HepG2 (cell line): ENCODE measurements at regions not wholly inside any gene's neighbourhood (a gene's known extent, or its start where the extent isn't known, plus 50 kb on each side); places are given as distances from the start of the nearest gene placed in this dataset.
A peak's percentile ranks its signal among the peaks of the same experiment; 100 is the strongest.

Source experiments
- ATAC-seq: fragments of 200-7000 bp; cut with Tn5 transposase; 3 replicates; pipeline ENCODE4 v1.9.1; 2020; ENCODE audit warnings: mild to moderate bottlenecking, moderate library complexity
- BruUV-seq: library from RNA; stranded (reverse); fragments of 400-500 nt; replicated peaks from 2 replicates; lab custom pipeline; 2021; lab: Mats Ljungman, UMichigan
- CTCF ChIA-PET: fragments of 300-600 bp; formaldehyde crosslinking; extraction: SDS; loops from one replicate; lab custom pipeline; 2021; ENCODE audit warnings: low total read pairs, inconsistent platforms, low intra/inter-chr PET ratio; lab: Yijun Ruan, JAX
- POLR2A ChIA-PET: fragments of 350-600 bp; sonication (Branson Sonifier 250); formaldehyde crosslinking; loops from one replicate; lab custom pipeline; 2020; ENCODE audit warnings: antibody characterized with exemption, inconsistent platforms; lab: Yijun Ruan, JAX
- DNase-seq: peaks from one replicate; pipeline ENCODE4 v3.0.0-alpha.2; 2015; ENCODE audit warnings: low spot score
- FAIRE-seq: peaks from 3 replicates; lab custom pipeline; 2011; peaks lifted over from hg19 to GRCh38; lab: Jason Lieb, UNC
- H2AFZ ChIP-seq: one replicate; pipeline ENCODE4 v1.6.1; 2011; ENCODE audit warnings: low read length, inconsistent platforms
- H3K27ac ChIP-seq: fragments of 300-600 bp; 3 replicates; pipeline ENCODE4 v1.8.0; 2011; ENCODE audit warnings: mixed run types, mild to moderate bottlenecking, mixed read lengths, low read length, inconsistent platforms; ENCODE audit not compliant: insufficient read depth; ENCODE audit errors: extremely low read length
- H3K27me3 ChIP-seq, 2 experiments: fragments of 200-600 bp in 1 of 2; 2 replicates in 1 of 2; 3 replicates in 1 of 2; pipeline versions ENCODE4 v1.6.0 to v1.8.0; 2011; ENCODE audit warnings: low read length in 2 of 2, mild to moderate bottlenecking in 2 of 2, moderate library complexity in 2 of 2, inconsistent platforms in 1 of 2; ENCODE audit not compliant: insufficient read depth in 2 of 2, control insufficient read depth in 1 of 2
- H3K36me3 ChIP-seq, 2 experiments: fragments of 200-600 bp in 1 of 2; replicated peaks in 1 of 2; 2 replicates in 1 of 2; 3 replicates in 1 of 2; pipeline versions ENCODE4 v1.5.1 to v1.8.0; 2011; ENCODE audit warnings: low read length in 2 of 2, inconsistent platforms in 1 of 2; ENCODE audit not compliant: insufficient read depth in 2 of 2, control insufficient read depth in 1 of 2
- H3K4me1 ChIP-seq: 2 replicates; pipeline ENCODE4 v1.5.1; 2012; ENCODE audit warnings: low read length, inconsistent platforms; ENCODE audit not compliant: insufficient read depth
- H3K4me2 ChIP-seq: 2 replicates; pipeline ENCODE4 v1.6.0; 2011; ENCODE audit warnings: low read depth, low read length, inconsistent platforms
- H3K4me3 ChIP-seq, 3 experiments: fragments of 200-600 bp in 1 of 3; sonication (generic), shearing (Covaris generic) in 1 of 3; replicated peaks in 1 of 3; 2 replicates each; pipeline ENCODE4 v1.5.1; 2011 to 2016; ENCODE audit warnings: low read length in 3 of 3, inconsistent platforms in 2 of 3, low read depth in 2 of 3, mild to moderate bottlenecking in 2 of 3, control low read depth in 1 of 3, mixed read lengths in 1 of 3; ENCODE audit not compliant: insufficient read depth in 1 of 3
- H3K79me2 ChIP-seq: one replicate; pipeline ENCODE4 v1.6.1; 2011; ENCODE audit warnings: low read length, inconsistent platforms; ENCODE audit not compliant: insufficient read depth
- H3K9ac ChIP-seq: 2 replicates; pipeline ENCODE4 v1.6.0; 2011; ENCODE audit warnings: mild to moderate bottlenecking, low read depth, low read length, inconsistent platforms; ENCODE audit not compliant: insufficient read depth
- H3K9me3 ChIP-seq: 2 replicates; pipeline ENCODE4 v1.5.1; 2012; ENCODE audit warnings: mild to moderate bottlenecking, low read length
- H4K20me1 ChIP-seq: 2 replicates; pipeline ENCODE4 v1.6.0; 2011; ENCODE audit warnings: inconsistent platforms, mild to moderate bottlenecking, low read length, moderate library complexity; ENCODE audit not compliant: insufficient read depth
- BRCA1 ChIP-seq: sonication (generic); formaldehyde crosslinking; IDR thresholded peaks from 2 replicates; pipeline ENCODE4 v1.4.0; 2020; ENCODE audit warnings: missing genetic modification reagents
- IRF2 ChIP-seq: IDR thresholded peaks from 2 replicates; pipeline ENCODE4 v1.6.1; 2018; ENCODE audit warnings: missing genetic modification reagents, missing compliant biosample characterization
- SIN3B ChIP-seq: fragments of 150-350 bp; IDR thresholded peaks from 2 replicates; pipeline ENCODE4 v1.6.1; 2014; ENCODE audit warnings: low read length
- ZBTB1 ChIP-seq: sonication (generic); formaldehyde crosslinking; IDR thresholded peaks from 2 replicates; pipeline ENCODE4 v1.4.0; 2020; ENCODE audit warnings: missing genetic modification reagents, borderline replicate concordance
- ZNF207 ChIP-seq: fragments of 450-650 bp; IDR thresholded peaks from 2 replicates; pipeline ENCODE4 v1.6.1; 2016; ENCODE audit warnings: antibody characterized with exemption, borderline replicate concordance
- ZNF598 ChIP-seq: sonication (generic); formaldehyde crosslinking; IDR thresholded peaks from 2 replicates; pipeline ENCODE4 v1.5.1; 2020; ENCODE audit warnings: mild to moderate bottlenecking, missing genetic modification reagents, borderline replicate concordance
- WGBS: methylation state at CpG from one replicate; pipeline ENCODE4 v1.1.6; 2017; ENCODE audit warnings: low lambda C conversion rate; 5-methylcytosine and 5-hydroxymethylcytosine counted together
- in situ Hi-C: cut with HindIII; loops from 2 replicates; pipeline ENCODE4 v1.10.0; 2017; ENCODE audit warnings: low pct_unique_long_range_greater_than_20kb; ENCODE audit not compliant: extremely low pct_ligation_motif_present
- intact Hi-C: fragments of 100-400 bp; cut with micrococcal nuclease; formaldehyde crosslinking; loops from one replicate; pipeline ENCODE4 v1.10.0; 2022; ENCODE audit not compliant: unreplicated experiment
- TF ChIP-seq, protein P1 (sequence below): sonication (generic); formaldehyde crosslinking; IDR thresholded peaks from 2 replicates; pipeline ENCODE4 v1.4.0; 2020; ENCODE audit warnings: missing genetic modification reagents, borderline replicate concordance
- TF ChIP-seq, protein P2 (sequence below): sonication (generic); formaldehyde crosslinking; IDR thresholded peaks from 2 replicates; pipeline ENCODE4 v1.4.0; 2020; ENCODE audit warnings: missing genetic modification reagents
- TF ChIP-seq, protein P3 (sequence below): sonication (generic); formaldehyde crosslinking; IDR thresholded peaks from 2 replicates; pipeline ENCODE4 v1.4.0; 2020; ENCODE audit warnings: missing genetic modification reagents
- TF ChIP-seq, protein P4 (sequence below): sonication (generic); formaldehyde crosslinking; IDR thresholded peaks from 2 replicates; pipeline ENCODE4 v1.5.0; 2020; ENCODE audit warnings: mild to moderate bottlenecking, missing genetic modification reagents

GRCh38 chr6:15914553-15914952 lies 214.3 kb upstream of the MYLIP start (continued):
- TF ChIP-seq IRF2 (CRISPR knock-in tag), result no peak
- TF ChIP-seq BRCA1 (CRISPR knock-in tag), result no peak
- TF ChIP-seq, protein P1, sequence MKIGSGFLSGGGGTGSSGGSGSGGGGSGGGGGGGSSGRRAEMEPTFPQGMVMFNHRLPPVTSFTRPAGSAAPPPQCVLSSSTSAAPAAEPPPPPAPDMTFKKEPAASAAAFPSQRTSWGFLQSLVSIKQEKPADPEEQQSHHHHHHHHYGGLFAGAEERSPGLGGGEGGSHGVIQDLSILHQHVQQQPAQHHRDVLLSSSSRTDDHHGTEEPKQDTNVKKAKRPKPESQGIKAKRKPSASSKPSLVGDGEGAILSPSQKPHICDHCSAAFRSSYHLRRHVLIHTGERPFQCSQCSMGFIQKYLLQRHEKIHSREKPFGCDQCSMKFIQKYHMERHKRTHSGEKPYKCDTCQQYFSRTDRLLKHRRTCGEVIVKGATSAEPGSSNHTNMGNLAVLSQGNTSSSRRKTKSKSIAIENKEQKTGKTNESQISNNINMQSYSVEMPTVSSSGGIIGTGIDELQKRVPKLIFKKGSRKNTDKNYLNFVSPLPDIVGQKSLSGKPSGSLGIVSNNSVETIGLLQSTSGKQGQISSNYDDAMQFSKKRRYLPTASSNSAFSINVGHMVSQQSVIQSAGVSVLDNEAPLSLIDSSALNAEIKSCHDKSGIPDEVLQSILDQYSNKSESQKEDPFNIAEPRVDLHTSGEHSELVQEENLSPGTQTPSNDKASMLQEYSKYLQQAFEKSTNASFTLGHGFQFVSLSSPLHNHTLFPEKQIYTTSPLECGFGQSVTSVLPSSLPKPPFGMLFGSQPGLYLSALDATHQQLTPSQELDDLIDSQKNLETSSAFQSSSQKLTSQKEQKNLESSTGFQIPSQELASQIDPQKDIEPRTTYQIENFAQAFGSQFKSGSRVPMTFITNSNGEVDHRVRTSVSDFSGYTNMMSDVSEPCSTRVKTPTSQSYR (CRISPR knock-in tag), result no peak
- TF ChIP-seq ZBTB1, result no peak
- TF ChIP-seq, protein P2, sequence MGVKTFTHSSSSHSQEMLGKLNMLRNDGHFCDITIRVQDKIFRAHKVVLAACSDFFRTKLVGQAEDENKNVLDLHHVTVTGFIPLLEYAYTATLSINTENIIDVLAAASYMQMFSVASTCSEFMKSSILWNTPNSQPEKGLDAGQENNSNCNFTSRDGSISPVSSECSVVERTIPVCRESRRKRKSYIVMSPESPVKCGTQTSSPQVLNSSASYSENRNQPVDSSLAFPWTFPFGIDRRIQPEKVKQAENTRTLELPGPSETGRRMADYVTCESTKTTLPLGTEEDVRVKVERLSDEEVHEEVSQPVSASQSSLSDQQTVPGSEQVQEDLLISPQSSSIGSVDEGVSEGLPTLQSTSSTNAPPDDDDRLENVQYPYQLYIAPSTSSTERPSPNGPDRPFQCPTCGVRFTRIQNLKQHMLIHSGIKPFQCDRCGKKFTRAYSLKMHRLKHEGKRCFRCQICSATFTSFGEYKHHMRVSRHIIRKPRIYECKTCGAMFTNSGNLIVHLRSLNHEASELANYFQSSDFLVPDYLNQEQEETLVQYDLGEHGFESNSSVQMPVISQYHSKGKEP (CRISPR knock-in tag), result no peak
- no peak for TF ChIP-seq ZNF598

DNA sequence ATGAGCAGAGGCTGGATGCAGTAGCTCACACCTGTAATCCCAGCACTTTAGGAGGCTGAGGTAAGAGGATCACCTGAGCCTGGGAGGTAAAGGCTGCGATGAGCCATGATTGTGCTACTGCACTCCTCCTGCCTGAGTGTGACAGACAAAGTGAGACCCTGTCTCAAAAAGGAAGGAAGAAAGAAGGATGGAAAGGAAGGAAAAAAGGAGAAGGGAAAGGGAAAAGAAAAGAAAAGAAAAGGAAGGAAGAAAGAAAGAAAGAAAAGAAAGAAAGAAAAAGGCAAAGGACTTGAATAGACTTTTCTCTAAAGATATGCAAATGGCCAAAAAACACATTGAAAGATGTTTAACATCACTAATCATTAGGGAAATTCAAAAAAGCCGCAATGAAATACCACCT lies 215.3 kb upstream of the MYLIP start:
- H3K9ac ChIP-seq, result no peak overlapping the region
- no peaks in the 10 kb centered on the region for H3K4me1 ChIP-seq
- no peaks in the 10 kb centered on the region for H3K79me2 ChIP-seq
- H3K4me3 ChIP-seq, result no peak overlapping the region
- CTCF ChIA-PET, result no interaction called here
- no peak overlapping the region for H2AFZ ChIP-seq
- ATAC-seq, result no peak
- H3K36me3 ChIP-seq, result no peaks in the 10 kb centered on the region
- POLR2A ChIA-PET, result no interaction called here
- peaks cover 2 to 29% of the 10 kb centered on the region in 2 experiments; a peak in 3 of 5 replicates for H3K27me3 ChIP-seq
- no peak for FAIRE-seq
- H3K9me3 ChIP-seq, result no peaks in the 10 kb centered on the region
- TF ChIP-seq SIN3B, result no peak
- TF ChIP-seq, protein P3, sequence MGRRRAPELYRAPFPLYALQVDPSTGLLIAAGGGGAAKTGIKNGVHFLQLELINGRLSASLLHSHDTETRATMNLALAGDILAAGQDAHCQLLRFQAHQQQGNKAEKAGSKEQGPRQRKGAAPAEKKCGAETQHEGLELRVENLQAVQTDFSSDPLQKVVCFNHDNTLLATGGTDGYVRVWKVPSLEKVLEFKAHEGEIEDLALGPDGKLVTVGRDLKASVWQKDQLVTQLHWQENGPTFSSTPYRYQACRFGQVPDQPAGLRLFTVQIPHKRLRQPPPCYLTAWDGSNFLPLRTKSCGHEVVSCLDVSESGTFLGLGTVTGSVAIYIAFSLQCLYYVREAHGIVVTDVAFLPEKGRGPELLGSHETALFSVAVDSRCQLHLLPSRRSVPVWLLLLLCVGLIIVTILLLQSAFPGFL (CRISPR knock-in tag), result no peak
- TF ChIP-seq ZNF207, result 0 out of 2 replicates have a peak, but pooled peaks have one; percentile 16
- TF ChIP-seq, protein P4, sequence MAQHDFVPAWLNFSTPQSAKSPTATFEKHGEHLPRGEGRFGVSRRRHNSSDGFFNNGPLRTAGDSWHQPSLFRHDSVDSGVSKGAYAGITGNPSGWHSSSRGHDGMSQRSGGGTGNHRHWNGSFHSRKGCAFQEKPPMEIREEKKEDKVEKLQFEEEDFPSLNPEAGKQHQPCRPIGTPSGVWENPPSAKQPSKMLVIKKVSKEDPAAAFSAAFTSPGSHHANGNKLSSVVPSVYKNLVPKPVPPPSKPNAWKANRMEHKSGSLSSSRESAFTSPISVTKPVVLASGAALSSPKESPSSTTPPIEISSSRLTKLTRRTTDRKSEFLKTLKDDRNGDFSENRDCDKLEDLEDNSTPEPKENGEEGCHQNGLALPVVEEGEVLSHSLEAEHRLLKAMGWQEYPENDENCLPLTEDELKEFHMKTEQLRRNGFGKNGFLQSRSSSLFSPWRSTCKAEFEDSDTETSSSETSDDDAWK, result no peak
- H4K20me1 ChIP-seq, result no peaks in the 10 kb centered on the region
- WGBS, result 32% methylated on average over 2 of the region's 2 CpGs
- H3K4me2 ChIP-seq, result no peak overlapping the region
- no peak for DNase-seq
- H3K27ac ChIP-seq, result no peak overlapping the region
- intact Hi-C loops, result no loop called here
- in situ Hi-C loops, result no loop called here
- no TSS peak for BruUV-seq
